ENCODE measurements at regions not wholly inside any gene's neighbourhood (a gene's known extent, or its start where the extent isn't known, plus 50 kb on each side); places are given as distances from the start of the nearest gene placed in this dataset.

- TF ChIP-seq CTCF (IDR thresholded peaks at IDR 0.05; ENCODE audit: poor library complexity) (no peak), EZH2phosphoT487 (IDR thresholded peaks at IDR 0.05; ENCODE audit: low read depth, severe bottlenecking, unreplicated experiment) (no peak)
Observed at GRCh38 chr7:148481147-148481526, 109.4 kb upstream of the C7orf33 start.
